Kidney epithelial cell (primary cell): ENCODE measurements at regions not wholly inside any gene's neighbourhood (a gene's known extent, or its start where the extent isn't known, plus 50 kb on each side); places are given as distances from the start of the nearest gene placed in this dataset.
A peak's percentile ranks its signal among the peaks of the same experiment; 100 is the strongest.

Source experiments
- DNase-seq: peaks from one replicate; pipeline ENCODE4 v3.0.0-alpha.2; 2010; ENCODE audit warnings: low read depth
- H3K27me3 ChIP-seq: 2 replicates; pipeline ENCODE4 v1.6.0; 2011; ENCODE audit warnings: low read length; ENCODE audit not compliant: control insufficient read depth, insufficient read depth
- H3K36me3 ChIP-seq: 2 replicates; pipeline ENCODE4 v1.5.1; 2011; ENCODE audit warnings: low read length; ENCODE audit not compliant: control insufficient read depth, insufficient read depth
- H3K4me3 ChIP-seq: 2 replicates; pipeline ENCODE4 v1.5.1; 2011; ENCODE audit warnings: low read depth, mild to moderate bottlenecking, control low read depth, low read length
- CTCF ChIP-seq: IDR thresholded peaks from 2 replicates; pipeline ENCODE4 v1.5.1; 2011; ENCODE audit warnings: mild to moderate bottlenecking, moderate library complexity, low read length, control low read depth, inconsistent platforms; ENCODE audit not compliant: insufficient read depth, poor library complexity, severe bottlenecking

DNA sequence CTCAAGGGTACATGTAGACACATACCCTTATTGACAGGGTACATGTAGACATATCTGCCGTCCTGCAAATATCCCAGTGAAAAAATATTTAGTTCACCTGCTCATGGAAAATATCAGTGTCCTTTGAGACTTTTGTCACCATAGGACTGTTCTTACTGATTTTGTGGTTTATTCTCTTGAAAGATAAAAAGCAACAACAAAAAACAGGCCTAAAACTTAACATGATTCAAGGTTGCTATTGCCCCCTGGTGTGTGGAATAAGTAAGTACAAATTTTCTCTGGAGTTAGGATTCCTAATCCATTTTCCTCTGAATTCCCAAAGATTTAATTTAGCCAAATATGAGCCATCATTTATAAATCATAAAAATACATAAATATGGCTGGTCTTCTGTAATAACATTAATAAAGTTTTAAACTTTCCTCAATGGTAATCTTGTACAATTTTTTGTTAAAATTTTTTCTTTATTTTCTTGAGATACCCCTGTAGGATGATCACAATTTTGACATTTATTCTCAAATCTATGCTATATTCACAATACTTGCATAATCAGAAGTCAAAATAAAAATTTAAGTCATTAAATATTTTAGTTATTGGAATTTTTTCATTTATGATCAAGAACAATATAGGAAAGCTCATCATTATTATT, 741.4 kb upstream of the POT1 start:
- no peaks in the 10 kb centered on the region for H3K27me3 ChIP-seq
- peak; percentile 66 for TF ChIP-seq CTCF
- H3K4me3 ChIP-seq, result no peak overlapping the region
- H3K36me3 ChIP-seq, result no peaks in the 10 kb centered on the region
- DNase-seq, result no peak

DNA sequence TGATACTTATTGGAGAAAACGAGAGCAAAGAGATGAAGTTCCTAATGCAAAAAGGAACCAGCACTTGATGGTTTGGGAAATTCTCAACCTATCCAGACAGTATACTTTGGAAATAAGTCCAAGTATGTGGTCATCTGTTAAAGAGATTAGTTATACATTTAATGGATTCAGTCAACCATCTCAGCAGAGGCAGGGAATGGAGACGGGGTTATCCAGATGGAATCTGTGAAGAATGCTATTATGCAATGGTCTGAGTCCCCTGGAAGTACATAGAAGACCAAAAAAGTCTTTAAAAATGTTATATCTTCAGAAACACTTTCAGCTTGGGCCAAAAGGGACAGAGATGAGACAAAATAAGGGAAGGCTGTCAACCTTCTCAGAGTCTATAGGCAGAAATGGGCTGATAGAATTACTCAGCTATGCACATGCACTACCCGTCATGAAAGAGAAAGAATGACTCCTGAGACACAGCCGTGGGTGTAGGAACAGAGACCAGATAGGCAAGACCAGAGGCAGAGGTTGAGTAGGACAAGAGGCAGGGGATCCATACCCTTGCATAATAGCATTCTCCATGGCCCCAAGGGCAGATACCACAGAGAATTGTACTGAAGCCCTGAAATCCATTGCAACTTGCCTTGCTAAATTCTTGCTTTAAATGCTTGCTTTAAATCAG, 738.8 kb upstream of the POT1 start:
- H3K36me3 ChIP-seq, result no peaks in the 10 kb centered on the region
- H3K4me3 ChIP-seq, result no peak overlapping the region
- DNase-seq, result peak; percentile 77
- no peak for TF ChIP-seq CTCF
- no peaks in the 10 kb centered on the region for H3K27me3 ChIP-seq

DNA sequence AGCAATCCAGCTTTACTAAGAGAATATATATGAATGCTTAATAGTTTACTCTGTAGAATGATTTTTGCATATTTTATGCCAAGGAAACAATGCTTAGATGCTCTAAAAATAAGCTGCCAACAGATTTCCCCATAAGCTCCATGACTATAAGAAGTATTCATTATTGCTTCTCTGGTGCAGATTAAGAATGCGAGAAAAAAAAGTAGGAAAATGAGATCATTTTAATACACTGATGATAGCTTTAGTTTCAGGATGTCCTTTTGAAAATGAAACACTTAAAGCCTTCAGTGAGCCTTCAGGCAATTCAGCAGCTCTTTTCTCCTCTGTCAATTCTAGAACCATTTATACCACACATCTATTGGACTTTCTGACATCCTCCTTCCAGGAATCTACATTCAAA, 735.0 kb upstream of the POT1 start:
- TF ChIP-seq CTCF, result no peak
- DNase-seq, result no peak
- H3K4me3 ChIP-seq, result no peak overlapping the region
- H3K27me3 ChIP-seq, result no peaks in the 10 kb centered on the region
- H3K36me3 ChIP-seq, result no peaks in the 10 kb centered on the region

GRCh38 chr7:125663961-125664360, 734.3 kb upstream of the POT1 start:
- Histone ChIP-seq H3K4me3 (no peak overlapping the region), H3K36me3 (no peaks in the 10 kb centered on the region), H3K27me3 (no peaks in the 10 kb centered on the region)
- no peak for TF ChIP-seq CTCF
- DNase-seq, result no peak

- Histone ChIP-seq H3K27me3 (no peaks in the 10 kb centered on the region), H3K4me3 (no peak overlapping the region), H3K36me3 (no peaks in the 10 kb centered on the region)
- TF ChIP-seq CTCF, result no peak
- no peak for DNase-seq
These were observed 732.1 kb upstream of the POT1 start for GRCh38 chr7:125661677-125662076.

GRCh38 chr7:125661006-125661405, 731.4 kb upstream of the POT1 start:
- DNase-seq, result no peak
- TF ChIP-seq CTCF, result no peak
- H3K27me3 ChIP-seq, result no peaks in the 10 kb centered on the region
- no peaks in the 10 kb centered on the region for H3K36me3 ChIP-seq
- H3K4me3 ChIP-seq, result no peak overlapping the region
